MM.1S (cell line): ENCODE measurements at regions not wholly inside any gene's neighbourhood (a gene's known extent, or its start where the extent isn't known, plus 50 kb on each side); places are given as distances from the start of the nearest gene placed in this dataset.

Source experiments
- DNase-seq: peaks from one replicate; pipeline ENCODE4 v3.0.0-alpha.2; 2015
- H2AFZ ChIP-seq: fragments of 300-600 bp; sonication (generic); 2 replicates; pipeline ENCODE4 v1.6.0; 2016; ENCODE audit warnings: antibody characterized with exemption, low read length
- H3F3A ChIP-seq: fragments of 300-600 bp; sonication (generic); 2 replicates; pipeline ENCODE4 v1.6.1; 2016; ENCODE audit warnings: mild to moderate bottlenecking, antibody characterized with exemption, low read length, moderate library complexity, mixed read lengths; ENCODE audit not compliant: insufficient read depth
- H3K27ac ChIP-seq: fragments of 300-600 bp; sonication (generic); 2 replicates; pipeline ENCODE4 v1.5.1; 2016; ENCODE audit warnings: mild to moderate bottlenecking, low read length
- H3K27me3 ChIP-seq: fragments of 300-600 bp; sonication (generic); replicated peaks from 2 replicates; pipeline ENCODE4 v1.6.0; 2016; ENCODE audit warnings: low read length; ENCODE audit not compliant: insufficient read depth
- H3K36me3 ChIP-seq: fragments of 300-600 bp; sonication (generic); replicated peaks from 2 replicates; pipeline ENCODE4 v1.6.1; 2016; ENCODE audit warnings: mild to moderate bottlenecking, low read length, mixed read lengths; ENCODE audit not compliant: insufficient read depth
- H3K4me1 ChIP-seq: fragments of 300-600 bp; sonication (generic); 2 replicates; pipeline ENCODE4 v1.6.1; 2016; ENCODE audit warnings: low read length, mixed read lengths
- H3K4me2 ChIP-seq: fragments of 300-600 bp; sonication (generic); 2 replicates; pipeline ENCODE4 v1.6.0; 2016; ENCODE audit warnings: low read depth, low read length
- H3K4me3 ChIP-seq: fragments of 300-600 bp; sonication (generic); 2 replicates; pipeline ENCODE4 v1.5.1; 2016; ENCODE audit warnings: low read length, mixed read lengths
- H3K79me2 ChIP-seq: fragments of 300-600 bp; sonication (generic); 2 replicates; pipeline ENCODE4 v1.6.1; 2016; ENCODE audit warnings: mixed run types, low read length, mixed read lengths
- H3K9ac ChIP-seq: fragments of 300-600 bp; sonication (generic); 2 replicates; pipeline ENCODE4 v1.6.1; 2016; ENCODE audit warnings: low read length, mixed read lengths
- H3K9me2 ChIP-seq: fragments of 300-600 bp; sonication (generic); replicated peaks from 2 replicates; pipeline ENCODE4 v1.6.1; 2016; ENCODE audit warnings: mild to moderate bottlenecking, low read length, mixed read lengths; ENCODE audit not compliant: insufficient read depth
- H3K9me3 ChIP-seq: fragments of 300-600 bp; sonication (generic); replicated peaks from 2 replicates; pipeline ENCODE4 v1.6.1; 2016; ENCODE audit warnings: mild to moderate bottlenecking, low read length, mixed read lengths; ENCODE audit not compliant: insufficient read depth
- H4K20me1 ChIP-seq: fragments of 300-600 bp; sonication (generic); 2 replicates; pipeline ENCODE4 v1.6.1; 2016; ENCODE audit warnings: mild to moderate bottlenecking, low read length, moderate library complexity, mixed read lengths; ENCODE audit not compliant: insufficient read depth
- CTCF ChIP-seq: fragments of 300-600 bp; sonication (generic); IDR thresholded peaks from 2 replicates; pipeline ENCODE4 v1.5.1; 2016; ENCODE audit warnings: antibody characterized with exemption, low read length, mixed read lengths
- EZH2 ChIP-seq: fragments of 300-600 bp; sonication (generic); optimal IDR thresholded peaks from 2 replicates; pipeline ENCODE3; 2017; ENCODE audit warnings: low read depth, mild to moderate bottlenecking, antibody characterized with exemption, low read length, mixed read lengths
- EZH2phosphoT487 ChIP-seq: fragments of 300-600 bp; sonication (generic); IDR thresholded peaks from 2 replicates; pipeline ENCODE4 v1.6.1; 2018; ENCODE audit warnings: antibody characterized with exemption, low read length

GRCh38 chr13:50286324-50286723, 271.1 kb downstream of the KCNRG start:
- TF ChIP-seq CTCF (no peak), EZH2 (no peak), EZH2phosphoT487 (no peak)
- no peak for DNase-seq
- Histone ChIP-seq H3K4me3 (no peak overlapping the region), H3K9me3 (no peaks in the 10 kb centered on the region), H3K27ac (no peak overlapping the region), H3K27me3 (no peaks in the 10 kb centered on the region), H3K79me2 (no peaks in the 10 kb centered on the region), H3F3A (peaks cover 4% of the 10 kb centered on the region; the same call in 1 of the 2 replicates), H3K9me2 (no peaks in the 10 kb centered on the region), H2AFZ (no peak overlapping the region), H4K20me1 (no peaks in the 10 kb centered on the region), H3K9ac (no peak overlapping the region), H3K4me2 (no peak overlapping the region), H3K36me3 (no peaks in the 10 kb centered on the region), H3K4me1 (peaks cover 22% of the 10 kb centered on the region)

GRCh38 chr13:50290186-50290585, 274.9 kb downstream of the KCNRG start:
- H2AFZ ChIP-seq, result no peak overlapping the region
- no peak overlapping the region for H3K9ac ChIP-seq
- H3K27me3 ChIP-seq, result no peaks in the 10 kb centered on the region
- no peaks in the 10 kb centered on the region for H3K36me3 ChIP-seq
- no peaks in the 10 kb centered on the region for H3K9me3 ChIP-seq
- no peak overlapping the region for H3K4me3 ChIP-seq
- no peak overlapping the region for H3K4me2 ChIP-seq
- no peaks in the 10 kb centered on the region for H3K79me2 ChIP-seq
- no peak for TF ChIP-seq EZH2
- TF ChIP-seq CTCF, result no peak
- TF ChIP-seq EZH2phosphoT487, result no peak
- no peaks in the 10 kb centered on the region for H3K9me2 ChIP-seq
- peaks cover 8% of the 10 kb centered on the region for H3K4me1 ChIP-seq
- peaks cover 3% of the 10 kb centered on the region for H3F3A ChIP-seq
- no peak overlapping the region for H3K27ac ChIP-seq
- no peaks in the 10 kb centered on the region for H4K20me1 ChIP-seq
- no peak for DNase-seq

- H3F3A ChIP-seq, result peaks cover 3% of the 10 kb centered on the region; the same call in 1 of the 2 replicates
- no peaks in the 10 kb centered on the region for H3K36me3 ChIP-seq
- peak overlapping the region; percentile 21; the same call in 1 of the 2 replicates for H3K4me2 ChIP-seq
- no peaks in the 10 kb centered on the region for H3K9me3 ChIP-seq
- no peaks in the 10 kb centered on the region for H3K79me2 ChIP-seq
- no peak for DNase-seq
- H3K27ac ChIP-seq, result no peak overlapping the region
- TF ChIP-seq EZH2 (no peak), CTCF (no peak), EZH2phosphoT487 (no peak)
- no peaks in the 10 kb centered on the region for H4K20me1 ChIP-seq
- H3K9ac ChIP-seq, result no peak overlapping the region
- H3K4me3 ChIP-seq, result no peak overlapping the region
- H2AFZ ChIP-seq, result no peak overlapping the region
- H3K9me2 ChIP-seq, result no peaks in the 10 kb centered on the region
- H3K4me1 ChIP-seq, result no peaks in the 10 kb centered on the region
- no peaks in the 10 kb centered on the region for H3K27me3 ChIP-seq
Measured at GRCh38 chr13:50291611-50292010, 276.4 kb downstream of the KCNRG start.
